NCI-H1436 treated with DMSO at 0.1 percent for 48 hours (cell line): ENCODE measurements at regions not wholly inside any gene's neighbourhood (a gene's known extent, or its start where the extent isn't known, plus 50 kb on each side); places are given as distances from the start of the nearest gene placed in this dataset.
A peak's percentile ranks its signal among the peaks of the same experiment; 100 is the strongest.
"Not testable (repeated sequence)": the region's sequence is repeated elsewhere in the genome, so short reads cannot be mapped to it uniquely, and the experiment has no call there.

Source experiments
- DNase-seq: peaks from one replicate; lab custom pipeline; 2025; lab: John Stamatoyannopoulos, UW

GRCh38 chr6:27106382-27106781 lies 141.1 kb upstream of the PRSS16 start:
- no peak for DNase-seq

GRCh38 chr6:27111743-27112142 lies 135.8 kb upstream of the PRSS16 start:
- DNase-seq, result no peak

GRCh38 chr6:27112974-27113373 lies 134.5 kb upstream of the PRSS16 start:
- no peak for DNase-seq

GRCh38 chr6:27119329-27119728 lies 128.2 kb upstream of the PRSS16 start:
- no peak for DNase-seq

- DNase-seq, result no peak
These were observed 127.7 kb upstream of the PRSS16 start for GRCh38 chr6:27119761-27120160.

- DNase-seq, result no peak
These were observed 125.9 kb upstream of the PRSS16 start for GRCh38 chr6:27121640-27122039.

- DNase-seq, result no peak
These were observed 123.2 kb upstream of the PRSS16 start for GRCh38 chr6:27124252-27124657.

- no peak for DNase-seq
These were observed 121.3 kb upstream of the PRSS16 start for GRCh38 chr6:27126046-27126814.

- DNase-seq, result no peak
These were observed 120.5 kb upstream of the PRSS16 start for GRCh38 chr6:27126815-27127537.

GRCh38 chr6:27127874-27128273 lies 119.6 kb upstream of the PRSS16 start:
- not testable (repeated sequence) for DNase-seq

- no peak for DNase-seq
These were observed 119.0 kb upstream of the PRSS16 start for GRCh38 chr6:27128311-27129094.

GRCh38 chr6:27129095-27129815 lies 118.2 kb upstream of the PRSS16 start:
- no peak for DNase-seq

GRCh38 chr6:27129917-27130316 lies 117.6 kb upstream of the PRSS16 start:
- no peak for DNase-seq

- no peak for DNase-seq
These were observed 116.7 kb upstream of the PRSS16 start for GRCh38 chr6:27130668-27131428.

- not testable (repeated sequence) for DNase-seq
These were observed 115.3 kb upstream of the PRSS16 start for GRCh38 chr6:27132282-27132531.

- peak; percentile 99 for DNase-seq
These were observed 114.8 kb upstream of the PRSS16 start for GRCh38 chr6:27132532-27133280.

- DNase-seq, result no peak
These were observed 113.9 kb upstream of the PRSS16 start for GRCh38 chr6:27133281-27134227.

- DNase-seq, result no peak
These were observed 112.3 kb upstream of the PRSS16 start for GRCh38 chr6:27135087-27135657.

- no peak for DNase-seq
These were observed 111.3 kb upstream of the PRSS16 start for GRCh38 chr6:27136077-27136644.
